Tongue (tissue), 1 donor: ENCODE measurements at regions not wholly inside any gene's neighbourhood (a gene's known extent, or its start where the extent isn't known, plus 50 kb on each side); places are given as distances from the start of the nearest gene placed in this dataset.

Experiments used
- DNase-seq: peaks from one replicate; pipeline ENCODE4 v3.0.0-alpha.2; 2015

- no peak for DNase-seq
Observed at GRCh38 chr6:40831381-40831780, 207.6 kb downstream of the UNC5CL start.

GRCh38 chr6:40825102-40825501 is 213.9 kb downstream of the UNC5CL start:
- peak; percentile 50 for DNase-seq

GRCh38 chr6:40823917-40824891 is 214.8 kb downstream of the UNC5CL start:
- peak; percentile 83 for DNase-seq

GRCh38 chr6:40822619-40823018 is 216.4 kb downstream of the UNC5CL start:
- DNase-seq = no peak

- DNase-seq = no peak
Observed at GRCh38 chr6:40819182-40819834, 219.7 kb downstream of the UNC5CL start.

- no peak for DNase-seq
Observed at GRCh38 chr6:40817369-40817768, 221.7 kb downstream of the UNC5CL start.

GRCh38 chr6:40816601-40817000 is 222.4 kb downstream of the UNC5CL start:
- no peak for DNase-seq

- DNase-seq = no peak
Observed at GRCh38 chr6:40815731-40816130, 223.3 kb downstream of the UNC5CL start.

- DNase-seq = no peak
Observed at GRCh38 chr6:40810171-40810570, 223.0 kb upstream of the LRFN2 start.

GRCh38 chr6:40809627-40810026 is 222.5 kb upstream of the LRFN2 start:
- DNase-seq = no peak

GRCh38 chr6:40807484-40807883 is 220.3 kb upstream of the LRFN2 start:
- no peak for DNase-seq

- no peak for DNase-seq
Observed at GRCh38 chr6:40806256-40806864, 219.2 kb upstream of the LRFN2 start.

- DNase-seq = no peak
Observed at GRCh38 chr6:40805336-40805735, 218.2 kb upstream of the LRFN2 start.

- no peak for DNase-seq
Observed at GRCh38 chr6:40804905-40805304, 217.7 kb upstream of the LRFN2 start.

- DNase-seq = no peak
Observed at GRCh38 chr6:40803897-40804702, 216.9 kb upstream of the LRFN2 start.

GRCh38 chr6:40802481-40802880 is 215.3 kb upstream of the LRFN2 start:
- DNase-seq = no peak

GRCh38 chr6:40799296-40800140 is 212.4 kb upstream of the LRFN2 start:
- DNase-seq = no peak

GRCh38 chr6:40798069-40798770 is 211.1 kb upstream of the LRFN2 start:
- DNase-seq = no peak

- DNase-seq = no peak
Observed at GRCh38 chr6:40796260-40797221, 209.4 kb upstream of the LRFN2 start.
